Pancreas (tissue), 10 donors: ENCODE measurements at regions not wholly inside any gene's neighbourhood (a gene's known extent, or its start where the extent isn't known, plus 50 kb on each side); places are given as distances from the start of the nearest gene placed in this dataset.
A peak's percentile ranks its signal among the peaks of the same experiment; 100 is the strongest.

Experiments used
- ATAC-seq, 4 donors: fragments of 200-7000 bp; cut with Tn5 transposase; one replicate each; pipeline versions ENCODE4 v1.8.0 to v1.9.1; 2020; ENCODE audit warnings: mild to moderate bottlenecking in 4 of 4, moderate library complexity in 4 of 4
- DNase-seq, 6 donors: peaks; one replicate each; pipeline ENCODE4 v3.0.0-alpha.2; 2020
- FAIRE-seq: peaks from 2 replicates; lab custom pipeline; 2012; peaks lifted over from hg19 to GRCh38; lab: Jason Lieb, UNC
- H3K27ac ChIP-seq, 4 donors: fragments of 200-600 bp; sonication (generic); 1 replicate in 3 of 4; 2 replicates in 1 of 4; pipeline versions ENCODE4 v1.5.0 to v1.8.0; 2020
- H3K27me3 ChIP-seq, 4 donors: fragments of 200-600 bp; one replicate each; pipeline ENCODE4 v1.8.0; 2021
- H3K36me3 ChIP-seq, 3 donors: fragments of 200-600 bp; sonication (generic) in 1 of 3; one replicate each; pipeline versions ENCODE4 v1.5.0 to v1.8.0; 2020 to 2021
- H3K4me1 ChIP-seq, 3 donors: fragments of 200-600 bp; one replicate each; pipeline ENCODE4 v1.8.0; 2021
- H3K4me3 ChIP-seq, 4 donors: fragments of 200-600 bp; sonication (generic) in 2 of 4; one replicate each; pipeline versions ENCODE4 v1.5.0 to v1.8.0; 2020 to 2021
- H3K9me3 ChIP-seq, 4 donors: fragments of 200-600 bp; one replicate each; pipeline ENCODE4 v1.8.0; 2021
- CTCF ChIP-seq, 4 donors: fragments of 200-600 bp; sonication (generic) in 3 of 4; IDR thresholded peaks; one replicate each; pipeline versions ENCODE4 v1.5.0 to v1.8.0; 2021; ENCODE audit warnings: antibody characterized with exemption in 4 of 4
- WGBS, 2 donors: extraction: QIAGEN DNeasy Blood & Tissue Kit; methylation state at CpG; one replicate each; pipeline ENCODE4 v1.1.7; 2013; 5-methylcytosine and 5-hydroxymethylcytosine counted together
- intact Hi-C, 3 donors: fragments of 100-400 bp; cut with DNase I; formaldehyde crosslinking; loops; one replicate each; pipeline versions ENCODE4 v1.11.1 to v1.14.2; 2022
- donor health status: healthy with polysubstance abuse.
- donor health status: DM: no; HTN: no; CAD: no; lungs with moderate emphysema.
- donor health status: DM: no; HTN: no; CAD: no.
- donor health status: control.
- donor health status: control.
- donor health status: Bipolar disorder and iron deficiency.
- donor health status: DM: yes; HTN: yes; CAD: no.
- donor health status: DM: no; HTN: no; CAD: no.
- donor health status: DM: no; HTN: no; CAD: no.
- donor health status: DM: yes; HTN: yes; CAD: no.

DNA sequence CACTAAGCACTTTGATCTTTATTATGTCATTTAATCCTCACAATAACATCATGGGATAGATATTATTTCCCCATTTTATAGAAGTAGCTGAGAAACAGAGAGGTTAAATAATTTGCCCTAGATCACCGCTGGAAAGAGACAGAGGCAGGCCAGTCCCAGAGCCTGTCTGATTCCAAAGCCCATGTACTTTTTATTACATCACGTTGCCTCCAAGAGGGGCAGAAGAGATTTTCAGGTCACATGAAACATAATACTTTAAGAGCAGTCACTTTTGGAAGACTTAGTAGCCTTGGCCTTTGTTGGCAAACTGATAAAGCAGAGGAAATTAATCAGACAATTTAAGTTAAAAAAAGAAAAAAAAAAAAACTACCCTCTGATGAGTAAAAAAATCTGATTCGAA, 200.2 kb upstream of the ARHGAP20 start:
- WGBS, 2 donors = 71 to 82% methylated on average over 3 of the region's 3 CpGs
- no peak for DNase-seq
- Histone ChIP-seq H3K4me3 (no peak overlapping the region), H3K27ac (no peak overlapping the region), H3K9me3 (no peaks in the 10 kb centered on the region), H3K4me1 (peaks cover 0 to under 1% (median 0%) of the 10 kb centered on the region in 3 donors), H3K27me3 (no peaks in the 10 kb centered on the region), H3K36me3 (no peaks in the 10 kb centered on the region)
- intact Hi-C loops = no loop called here
- no peak for ATAC-seq
- no peak for TF ChIP-seq CTCF (IDR thresholded peaks at IDR 0.05)
- no peak for FAIRE-seq

GRCh38 chr11:110910384-110910783, 198.1 kb upstream of the ARHGAP20 start:
- TF ChIP-seq CTCF (IDR thresholded peaks at IDR 0.05) = no peak
- Histone ChIP-seq H3K9me3 (no peaks in the 10 kb centered on the region), H3K4me3 (no peak overlapping the region), H3K27ac (no peak overlapping the region), H3K36me3 (no peaks in the 10 kb centered on the region), H3K4me1 (peaks cover 0 to 3% (median 0%) of the 10 kb centered on the region in 3 donors), H3K27me3 (no peaks in the 10 kb centered on the region)
- FAIRE-seq (no peak), ATAC-seq (no peak), DNase-seq (no peak)
- intact Hi-C loops = no loop called here
- 41 to 51% methylated on average over 2 of the region's 2 CpGs for WGBS, 2 donors

- DNase-seq = no peak
- 32 to 36% methylated on average over 8 of the region's 8 CpGs for WGBS, 2 donors
- ATAC-seq = peak in 2 of 4 donors; percentile 22 to 48
- H3K4me1 ChIP-seq = peaks cover 0 to 3% (median 0%) of the 10 kb centered on the region in 3 donors
- H3K27me3 ChIP-seq = no peaks in the 10 kb centered on the region
- no peak overlapping the region for H3K27ac ChIP-seq
- H3K4me3 ChIP-seq = no peak overlapping the region
- no peak for TF ChIP-seq CTCF (IDR thresholded peaks at IDR 0.05)
- H3K9me3 ChIP-seq = no peaks in the 10 kb centered on the region
- no peak for FAIRE-seq
- intact Hi-C loops = no loop called here
- H3K36me3 ChIP-seq = no peaks in the 10 kb centered on the region
Measured at GRCh38 chr11:110909336-110909735, 197.1 kb upstream of the ARHGAP20 start.

DNA sequence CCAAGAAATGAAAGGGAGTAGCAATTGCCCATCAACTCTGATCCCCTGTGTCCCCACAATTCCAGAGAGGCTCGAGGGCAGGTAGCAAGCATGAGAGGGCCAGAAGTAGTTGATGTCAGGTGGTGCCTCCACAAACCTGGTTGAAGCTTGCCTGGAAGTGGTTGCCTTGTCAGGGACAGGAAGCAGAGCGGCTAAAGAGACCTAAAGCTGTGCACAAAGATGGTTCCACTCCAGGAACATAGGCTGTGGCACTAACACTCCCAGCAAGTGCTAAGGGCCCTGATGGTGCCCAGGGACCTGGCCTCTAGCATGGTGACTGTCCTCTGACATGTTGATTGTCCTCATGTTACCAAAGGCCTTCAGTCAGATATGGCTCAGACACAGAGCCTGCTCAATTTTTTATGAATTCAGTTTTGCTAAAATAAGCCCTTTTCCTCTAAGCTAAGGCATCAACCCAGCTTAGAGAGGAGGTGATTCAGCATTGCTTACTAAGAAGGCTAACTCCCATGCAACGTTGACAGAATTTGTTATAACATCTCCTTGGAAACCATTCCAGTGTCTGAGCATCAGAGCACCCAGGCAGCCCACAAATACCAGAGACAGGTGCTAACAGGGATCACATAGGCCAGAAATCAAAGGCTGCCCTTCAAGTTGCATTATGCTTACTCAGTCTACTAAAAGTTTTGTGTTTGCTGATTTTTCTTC, 196.3 kb upstream of the ARHGAP20 start:
- peak in 3 of 4 donors; percentile 26 to 74 (median 41) for ATAC-seq

More for the DNA sequence above, 196.3 kb upstream of the ARHGAP20 start:
- FAIRE-seq = no peak
- Histone ChIP-seq H3K27me3 (no peaks in the 10 kb centered on the region), H3K36me3 (no peaks in the 10 kb centered on the region), H3K4me1 (peaks cover 0 to 3% (median 0%) of the 10 kb centered on the region in 3 donors), H3K9me3 (no peaks in the 10 kb centered on the region), H3K27ac (no peak overlapping the region), H3K4me3 (no peak overlapping the region)
- DNase-seq = no peak
- TF ChIP-seq CTCF (IDR thresholded peaks at IDR 0.05) = no peak
- intact Hi-C loops = no loop called here
- WGBS, 2 donors = 49 to 61% methylated on average over 3 of the region's 3 CpGs
